Mesendoderm (in vitro differentiated cells): ENCODE measurements at regions not wholly inside any gene's neighbourhood (a gene's known extent, or its start where the extent isn't known, plus 50 kb on each side); places are given as distances from the start of the nearest gene placed in this dataset.

Source experiments
- DNase-seq: peaks from one replicate; pipeline ENCODE4 v3.0.0; 2013
- H2AK5ac ChIP-seq: 2 replicates; pipeline ENCODE4 v1.6.1; 2013; ENCODE audit warnings: low read length, inconsistent platforms
- H2BK120ac ChIP-seq: 2 replicates; pipeline ENCODE4 v1.6.1; 2013; ENCODE audit warnings: low read depth, mild to moderate bottlenecking, low read length, moderate library complexity, mixed read lengths
- H2BK15ac ChIP-seq: replicated peaks from 2 replicates; pipeline ENCODE4 v1.6.1; 2013; ENCODE audit warnings: low read depth, mild to moderate bottlenecking, moderate library complexity
- H2BK5ac ChIP-seq: 2 replicates; pipeline ENCODE4 v1.6.1; 2013; ENCODE audit warnings: low read length, inconsistent platforms
- H3K18ac ChIP-seq: 2 replicates; pipeline ENCODE4 v1.6.1; 2013; ENCODE audit warnings: mild to moderate bottlenecking, low read length, mixed read lengths
- H3K23ac ChIP-seq: one replicate; pipeline ENCODE4 v1.6.1; 2013; ENCODE audit warnings: low read length
- H3K27ac ChIP-seq: 2 replicates; pipeline ENCODE4 v1.5.1; 2013; ENCODE audit warnings: low read depth, mild to moderate bottlenecking, inconsistent platforms, low read length, moderate library complexity
- H3K27me3 ChIP-seq: 2 replicates; pipeline ENCODE4 v1.6.1; 2013; ENCODE audit warnings: low read length, control low read depth, mild to moderate bottlenecking, inconsistent platforms; ENCODE audit not compliant: insufficient read depth, poor library complexity
- H3K36me3 ChIP-seq: 2 replicates; pipeline ENCODE4 v1.6.1; 2013; ENCODE audit warnings: low read length, inconsistent platforms; ENCODE audit not compliant: control insufficient read depth, insufficient read depth
- H3K4ac ChIP-seq: one replicate; pipeline ENCODE4 v1.6.1; 2013; ENCODE audit warnings: low read depth, mild to moderate bottlenecking, low read length, moderate library complexity
- H3K4me1 ChIP-seq: 2 replicates; pipeline ENCODE4 v1.6.1; 2013; ENCODE audit warnings: low read depth, low read length, inconsistent platforms; ENCODE audit not compliant: control insufficient read depth
- H3K4me2 ChIP-seq: 2 replicates; pipeline ENCODE4 v1.6.1; 2013; ENCODE audit warnings: low read length
- H3K4me3 ChIP-seq: 2 replicates; pipeline ENCODE4 v1.5.1; 2013; ENCODE audit warnings: mild to moderate bottlenecking, low read length
- H3K56ac ChIP-seq: one replicate; pipeline ENCODE4 v1.6.1; 2013; ENCODE audit warnings: low read length
- H3K79me1 ChIP-seq: 2 replicates; pipeline ENCODE4 v1.6.1; 2013; ENCODE audit warnings: low read length, inconsistent platforms
- H3K79me2 ChIP-seq: 2 replicates; pipeline ENCODE4 v1.6.1; 2013; ENCODE audit warnings: mild to moderate bottlenecking, low read length; ENCODE audit not compliant: control insufficient read depth, insufficient read depth
- H3K9ac ChIP-seq: 2 replicates; pipeline ENCODE4 v1.6.1; 2013; ENCODE audit warnings: low read length, inconsistent platforms
- H4K5ac ChIP-seq: one replicate; pipeline ENCODE4 v1.6.1; 2013; ENCODE audit warnings: low read length
- H4K8ac ChIP-seq: one replicate; pipeline ENCODE4 v1.6.1; 2013; ENCODE audit warnings: low read depth, mild to moderate bottlenecking, control low read depth, low read length, moderate library complexity
- WGBS: extraction: QIAGEN DNeasy Blood & Tissue Kit; methylation state at CpG from one replicate; pipeline ENCODE4 v1.1.7; 2013; ENCODE audit warnings: low lambda C conversion rate, missing lambda C conversion rate; ENCODE audit not compliant: insufficient coverage; ENCODE audit errors: extremely low coverage; 5-methylcytosine and 5-hydroxymethylcytosine counted together

GRCh38 chr16:55082591-55082976 is 151.9 kb downstream of the IRX5 start:
- H3K4me2 ChIP-seq, result no peak overlapping the region
- no peak overlapping the region for H2BK120ac ChIP-seq
- no peak overlapping the region for H2AK5ac ChIP-seq
- no peak for DNase-seq
- no peaks in the 10 kb centered on the region for H3K79me2 ChIP-seq
- H3K27ac ChIP-seq, result no peak overlapping the region
- no peak overlapping the region for H2BK15ac ChIP-seq
- H3K18ac ChIP-seq, result no peak overlapping the region
- no peak overlapping the region for H3K4ac ChIP-seq
- H2BK5ac ChIP-seq, result no peak overlapping the region
- WGBS, result no CpG with 5 or more reads among the region's 5 CpGs
- H3K27me3 ChIP-seq, result no peaks in the 10 kb centered on the region
- H3K4me3 ChIP-seq, result no peak overlapping the region
- H3K36me3 ChIP-seq, result no peaks in the 10 kb centered on the region
- H3K23ac ChIP-seq, result no peak overlapping the region
- H3K56ac ChIP-seq, result no peak overlapping the region
- H3K9ac ChIP-seq, result no peak overlapping the region
- H3K79me1 ChIP-seq, result no peaks in the 10 kb centered on the region
- no peaks in the 10 kb centered on the region for H3K4me1 ChIP-seq
- no peak overlapping the region for H4K5ac ChIP-seq
- H4K8ac ChIP-seq, result no peak overlapping the region

- Histone ChIP-seq H2BK120ac (no peak overlapping the region), H3K4me3 (no peak overlapping the region), H3K79me2 (no peaks in the 10 kb centered on the region), H3K23ac (no peak overlapping the region), H3K36me3 (no peaks in the 10 kb centered on the region), H4K8ac (no peak overlapping the region), H3K18ac (no peak overlapping the region), H3K4me1 (no peaks in the 10 kb centered on the region), H3K4ac (no peak overlapping the region), H3K4me2 (no peak overlapping the region), H2BK5ac (no peak overlapping the region), H3K27ac (no peak overlapping the region), H3K79me1 (no peaks in the 10 kb centered on the region), H3K9ac (no peak overlapping the region), H3K56ac (no peak overlapping the region), H2AK5ac (no peak overlapping the region), H3K27me3 (no peaks in the 10 kb centered on the region), H2BK15ac (no peak overlapping the region), H4K5ac (no peak overlapping the region)
- no peak for DNase-seq
- WGBS, result no CpG with 5 or more reads among the region's 5 CpGs
Observed at GRCh38 chr16:55083052-55083451, 152.4 kb downstream of the IRX5 start.

GRCh38 chr16:55088098-55088497 is 157.4 kb downstream of the IRX5 start:
- H3K9ac ChIP-seq, result no peak overlapping the region
- no peaks in the 10 kb centered on the region for H3K4me1 ChIP-seq
- H2BK120ac ChIP-seq, result no peak overlapping the region
- no peak overlapping the region for H3K23ac ChIP-seq
- no peak for DNase-seq
- H3K4ac ChIP-seq, result no peak overlapping the region
- H3K27ac ChIP-seq, result no peak overlapping the region
- H3K36me3 ChIP-seq, result no peaks in the 10 kb centered on the region
- no peak overlapping the region for H4K5ac ChIP-seq
- H3K4me3 ChIP-seq, result no peak overlapping the region
- H3K79me2 ChIP-seq, result no peaks in the 10 kb centered on the region
- no peak overlapping the region for H2BK15ac ChIP-seq
- no peak overlapping the region for H2BK5ac ChIP-seq
- WGBS, result no CpG with 5 or more reads among the region's 2 CpGs
- no peak overlapping the region for H3K4me2 ChIP-seq
- H4K8ac ChIP-seq, result no peak overlapping the region
- H3K79me1 ChIP-seq, result no peaks in the 10 kb centered on the region
- no peaks in the 10 kb centered on the region for H3K27me3 ChIP-seq
- H2AK5ac ChIP-seq, result no peak overlapping the region
- no peak overlapping the region for H3K18ac ChIP-seq
- H3K56ac ChIP-seq, result no peak overlapping the region

GRCh38 chr16:55089600-55089999 is 158.9 kb downstream of the IRX5 start:
- no peak overlapping the region for H2BK5ac ChIP-seq
- H3K23ac ChIP-seq, result no peak overlapping the region
- H3K4ac ChIP-seq, result no peak overlapping the region
- H3K9ac ChIP-seq, result no peak overlapping the region
- H3K4me3 ChIP-seq, result no peak overlapping the region
- no peaks in the 10 kb centered on the region for H3K27me3 ChIP-seq
- no peaks in the 10 kb centered on the region for H3K79me2 ChIP-seq
- H2BK120ac ChIP-seq, result no peak overlapping the region
- H3K4me1 ChIP-seq, result no peaks in the 10 kb centered on the region
- no CpG with 5 or more reads among the region's 4 CpGs for WGBS
- no peak overlapping the region for H4K8ac ChIP-seq
- no peak overlapping the region for H2BK15ac ChIP-seq
- H3K18ac ChIP-seq, result no peak overlapping the region
- H3K4me2 ChIP-seq, result no peak overlapping the region
- H3K36me3 ChIP-seq, result no peaks in the 10 kb centered on the region
- DNase-seq, result no peak
- H4K5ac ChIP-seq, result no peak overlapping the region
- no peak overlapping the region for H3K56ac ChIP-seq
- no peak overlapping the region for H2AK5ac ChIP-seq
- no peak overlapping the region for H3K27ac ChIP-seq
- no peaks in the 10 kb centered on the region for H3K79me1 ChIP-seq

- WGBS, result no CpG with 5 or more reads among the region's 24 CpGs
- Histone ChIP-seq H3K56ac (no peak overlapping the region), H3K79me1 (no peaks in the 10 kb centered on the region), H3K27me3 (no peaks in the 10 kb centered on the region), H3K4ac (no peak overlapping the region), H3K23ac (no peak overlapping the region), H4K8ac (no peak overlapping the region), H3K79me2 (no peaks in the 10 kb centered on the region), H3K18ac (no peak overlapping the region), H4K5ac (no peak overlapping the region), H2BK5ac (no peak overlapping the region), H3K4me3 (no peak overlapping the region), H2BK15ac (no peak overlapping the region), H3K4me1 (no peaks in the 10 kb centered on the region), H2BK120ac (no peak overlapping the region), H2AK5ac (no peak overlapping the region), H3K27ac (no peak overlapping the region), H3K4me2 (no peak overlapping the region), H3K9ac (no peak overlapping the region), H3K36me3 (no peaks in the 10 kb centered on the region)
- no peak for DNase-seq
Observed at GRCh38 chr16:55091213-55091870, 160.7 kb downstream of the IRX5 start.

- Histone ChIP-seq H3K18ac (no peak overlapping the region), H3K27ac (no peak overlapping the region), H3K4me2 (no peak overlapping the region), H3K4me3 (no peak overlapping the region), H4K5ac (no peak overlapping the region), H2BK15ac (no peak overlapping the region), H3K23ac (no peak overlapping the region), H4K8ac (no peak overlapping the region), H3K79me1 (no peaks in the 10 kb centered on the region), H3K4me1 (no peaks in the 10 kb centered on the region), H3K56ac (no peak overlapping the region), H3K9ac (no peak overlapping the region), H2BK5ac (no peak overlapping the region), H2AK5ac (no peak overlapping the region), H3K27me3 (no peaks in the 10 kb centered on the region), H3K36me3 (no peaks in the 10 kb centered on the region), H2BK120ac (no peak overlapping the region), H3K4ac (no peak overlapping the region), H3K79me2 (no peaks in the 10 kb centered on the region)
- WGBS, result no CpG with 5 or more reads among the region's 5 CpGs
- DNase-seq, result no peak
Observed at GRCh38 chr16:55091871-55092230, 161.2 kb downstream of the IRX5 start.
